GM12872 (cell line): ENCODE measurements at regions not wholly inside any gene's neighbourhood (a gene's known extent, or its start where the extent isn't known, plus 50 kb on each side); places are given as distances from the start of the nearest gene placed in this dataset.

ENCODE experiments used
- TF ChIP-seq, protein P1 (sequence below): IDR thresholded peaks from 3 replicates; pipeline ENCODE4 v1.5.1; 2011; ENCODE audit warnings: low read depth, mild to moderate bottlenecking, low read length, moderate library complexity; ENCODE audit not compliant: insufficient read depth

DNA sequence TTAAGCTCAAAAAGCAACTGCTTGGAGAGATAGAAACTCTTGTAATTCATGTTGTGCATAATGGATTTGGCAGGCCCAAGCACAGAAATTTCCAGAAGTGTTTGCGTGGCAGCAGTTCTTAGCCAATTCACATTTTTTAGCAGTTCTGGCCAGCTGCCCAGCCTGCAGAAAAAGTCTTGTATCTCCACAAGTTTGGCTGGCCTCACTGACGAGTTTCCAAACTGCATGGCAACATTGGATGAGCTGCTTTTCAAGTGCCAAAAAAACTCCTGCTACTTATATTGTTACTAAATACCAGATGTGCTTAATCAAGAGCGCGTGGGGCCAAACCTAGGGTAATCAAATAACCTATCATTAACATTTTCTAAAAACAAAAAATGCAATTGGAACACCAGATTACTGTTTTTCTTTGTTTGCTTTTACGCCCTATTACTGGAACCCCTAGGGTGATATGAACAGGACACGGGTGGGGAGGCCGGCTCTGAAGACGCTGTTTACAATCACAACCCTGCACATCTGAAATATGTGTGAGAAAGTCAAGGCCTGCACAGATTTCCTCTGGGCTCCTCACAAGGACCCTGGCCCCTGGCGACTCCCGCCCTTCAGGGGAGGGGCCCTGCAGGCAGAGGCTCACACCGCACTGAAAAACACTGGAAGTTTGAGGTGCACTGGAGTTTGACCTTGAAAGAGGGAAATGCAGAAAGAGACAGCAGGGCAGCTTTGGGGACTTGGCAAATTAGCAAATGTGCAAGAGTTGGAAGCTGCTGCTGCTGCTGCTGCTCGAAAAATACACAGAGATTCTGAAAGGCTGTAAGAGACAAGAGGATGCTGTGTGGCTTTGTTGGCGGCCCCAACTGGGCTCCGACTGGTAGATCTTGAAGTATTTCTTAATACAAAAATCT is 55.2 kb upstream of the TARBP1 start:
- TF ChIP-seq, protein P1, sequence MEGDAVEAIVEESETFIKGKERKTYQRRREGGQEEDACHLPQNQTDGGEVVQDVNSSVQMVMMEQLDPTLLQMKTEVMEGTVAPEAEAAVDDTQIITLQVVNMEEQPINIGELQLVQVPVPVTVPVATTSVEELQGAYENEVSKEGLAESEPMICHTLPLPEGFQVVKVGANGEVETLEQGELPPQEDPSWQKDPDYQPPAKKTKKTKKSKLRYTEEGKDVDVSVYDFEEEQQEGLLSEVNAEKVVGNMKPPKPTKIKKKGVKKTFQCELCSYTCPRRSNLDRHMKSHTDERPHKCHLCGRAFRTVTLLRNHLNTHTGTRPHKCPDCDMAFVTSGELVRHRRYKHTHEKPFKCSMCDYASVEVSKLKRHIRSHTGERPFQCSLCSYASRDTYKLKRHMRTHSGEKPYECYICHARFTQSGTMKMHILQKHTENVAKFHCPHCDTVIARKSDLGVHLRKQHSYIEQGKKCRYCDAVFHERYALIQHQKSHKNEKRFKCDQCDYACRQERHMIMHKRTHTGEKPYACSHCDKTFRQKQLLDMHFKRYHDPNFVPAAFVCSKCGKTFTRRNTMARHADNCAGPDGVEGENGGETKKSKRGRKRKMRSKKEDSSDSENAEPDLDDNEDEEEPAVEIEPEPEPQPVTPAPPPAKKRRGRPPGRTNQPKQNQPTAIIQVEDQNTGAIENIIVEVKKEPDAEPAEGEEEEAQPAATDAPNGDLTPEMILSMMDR = no peak

DNA sequence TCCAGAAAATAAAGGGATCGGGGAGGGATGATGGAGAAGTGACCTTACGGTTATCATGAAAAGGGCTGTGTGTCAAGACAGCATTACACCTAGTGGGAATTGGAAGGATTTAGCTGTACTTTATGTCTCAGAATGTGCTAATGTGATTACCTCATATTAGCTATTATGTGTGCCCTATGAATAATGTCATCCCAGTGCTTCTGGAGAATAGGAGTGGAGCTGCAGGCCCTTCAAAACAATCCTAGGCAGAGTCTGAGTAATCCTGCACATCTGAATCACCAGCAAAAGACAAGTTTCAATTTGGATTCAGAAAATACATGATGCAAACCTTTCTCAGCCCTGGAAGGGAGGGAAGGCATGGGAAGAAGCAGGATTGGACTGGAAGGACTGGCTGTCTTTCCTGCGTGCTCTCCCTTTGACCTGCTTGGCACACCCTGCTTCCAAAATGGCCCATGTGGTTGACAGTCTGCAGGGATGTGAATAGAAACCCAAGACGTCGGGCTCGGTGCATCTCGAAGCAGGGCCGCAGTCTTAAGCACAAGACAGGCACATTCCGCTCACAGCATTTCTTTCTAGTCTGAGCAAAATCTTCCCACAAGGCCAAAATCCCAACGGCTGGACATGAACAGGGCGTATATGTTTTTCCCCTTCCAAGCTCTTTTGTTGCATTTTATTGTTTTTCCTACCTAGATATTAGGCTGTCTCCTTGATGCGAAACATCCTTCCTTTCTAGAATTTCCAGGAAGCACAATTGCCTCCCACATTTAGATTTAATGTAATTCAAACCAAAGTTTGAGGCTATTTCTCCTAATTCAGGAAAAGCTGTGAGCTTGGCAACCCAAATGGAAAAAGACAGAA is 54.3 kb upstream of the TARBP1 start:
- TF ChIP-seq, protein P1 = no peak

DNA sequence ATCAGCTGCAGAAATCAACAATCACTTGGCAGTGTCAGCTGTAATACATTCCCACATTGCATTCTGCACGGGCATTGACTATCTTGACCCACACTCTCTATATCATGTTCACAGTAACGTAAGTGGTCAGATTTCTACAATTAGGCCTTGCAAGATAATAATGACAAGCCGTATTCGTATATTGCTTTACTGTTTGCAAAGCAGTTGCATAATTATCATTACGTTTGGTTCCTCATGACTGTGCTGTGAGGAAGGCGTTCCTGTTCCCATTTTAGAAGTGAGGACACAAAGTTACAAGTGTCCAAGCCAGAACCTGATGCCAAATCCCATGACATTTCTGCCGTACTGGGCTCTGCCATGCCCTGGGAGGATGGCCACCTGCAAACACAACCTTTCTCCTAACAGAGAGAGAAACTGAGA is 53.5 kb upstream of the TARBP1 start:
- TF ChIP-seq, protein P1 = no peak

DNA sequence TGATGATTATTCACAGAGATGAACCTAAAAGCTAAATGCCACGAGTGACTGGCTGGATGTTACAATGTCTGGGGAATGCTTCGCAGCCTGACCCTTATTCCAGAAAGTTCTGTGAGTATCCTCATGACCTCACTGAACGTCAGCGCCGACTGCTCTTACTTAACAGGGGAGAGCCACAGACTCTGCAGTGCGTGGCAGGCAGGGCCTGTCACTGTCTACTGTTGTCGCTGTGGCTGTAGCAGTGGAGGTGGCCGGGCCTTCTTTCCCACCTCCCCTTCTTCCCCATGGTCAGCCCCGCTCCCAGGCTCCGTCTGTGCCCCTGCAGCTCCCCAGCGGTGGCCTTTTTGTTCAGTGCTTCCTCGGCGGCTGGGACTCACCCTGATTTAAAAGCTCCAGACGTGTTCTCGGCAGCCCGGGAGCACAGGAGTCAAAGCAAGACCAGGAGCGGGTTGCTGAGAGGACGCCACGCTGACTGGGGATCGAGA is 52.2 kb upstream of the TARBP1 start:
- TF ChIP-seq, protein P1 = no peak

DNA sequence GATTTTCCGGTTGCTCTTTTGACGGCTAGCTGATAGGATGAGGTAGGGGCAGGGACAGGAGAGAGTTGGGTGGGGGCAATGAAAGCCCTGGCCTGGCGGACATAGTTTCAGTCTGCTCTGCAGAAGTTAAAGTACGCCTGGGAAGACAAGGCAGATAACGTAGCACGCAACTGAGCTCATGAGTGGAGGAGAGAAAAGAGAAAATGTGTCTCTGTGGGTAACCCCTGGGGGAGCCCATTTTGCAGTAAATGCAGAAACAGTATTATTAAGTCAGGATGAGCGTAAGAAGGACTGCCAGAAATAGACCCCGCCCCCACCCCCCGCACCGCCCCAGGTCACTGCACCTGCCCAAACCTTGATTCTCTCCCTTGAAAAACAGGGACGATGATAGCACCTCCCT is 51.7 kb upstream of the TARBP1 start:
- TF ChIP-seq, protein P1 = no peak

DNA sequence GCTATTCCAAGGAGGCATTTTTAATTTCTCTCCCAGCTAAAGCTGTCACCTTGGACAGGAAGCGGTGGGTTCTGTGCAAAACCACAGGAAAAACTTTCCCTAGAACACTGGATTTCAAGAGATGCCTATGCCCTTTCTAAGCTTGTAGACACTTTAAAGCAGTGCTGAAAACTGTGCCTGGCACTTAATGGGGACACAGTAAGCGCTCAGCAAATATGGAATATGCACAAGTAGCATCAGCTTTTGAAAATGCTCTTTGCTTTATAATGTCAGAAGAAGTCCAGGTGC is 50.9 kb upstream of the TARBP1 start:
- TF ChIP-seq, protein P1 = no peak
